DMS114 treated with DMSO at 0.1 percent for 48 hours (cell line): ENCODE measurements at regions not wholly inside any gene's neighbourhood (a gene's known extent, or its start where the extent isn't known, plus 50 kb on each side); places are given as distances from the start of the nearest gene placed in this dataset.
"Not testable (repeated sequence)": the region's sequence is repeated elsewhere in the genome, so short reads cannot be mapped to it uniquely, and the experiment has no call there.

Experiments
- DNase-seq: peaks from one replicate; lab custom pipeline; 2025; ENCODE audit not compliant: unreplicated experiment; lab: John Stamatoyannopoulos, UW

DNA sequence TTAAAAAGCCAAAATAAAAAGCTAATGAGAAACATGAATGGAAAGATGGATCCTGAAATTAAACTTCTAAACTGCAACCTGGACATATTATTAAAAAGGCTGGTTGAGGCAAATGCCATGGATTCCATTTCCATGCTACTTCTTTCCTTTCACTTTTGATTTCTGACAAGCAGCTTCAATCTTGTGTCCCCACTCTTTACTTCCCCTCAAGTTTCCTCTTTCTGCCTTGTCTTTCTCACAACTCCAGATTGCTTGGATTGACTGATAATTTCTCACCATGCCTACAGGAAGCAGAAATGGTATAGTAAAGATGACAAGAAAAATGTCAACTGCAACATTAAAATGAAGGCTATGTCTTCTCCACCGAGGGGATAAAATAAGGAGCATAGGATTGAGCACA lies 1136.7 kb downstream of the TUSC7 start:
- no peak for DNase-seq

DNA sequence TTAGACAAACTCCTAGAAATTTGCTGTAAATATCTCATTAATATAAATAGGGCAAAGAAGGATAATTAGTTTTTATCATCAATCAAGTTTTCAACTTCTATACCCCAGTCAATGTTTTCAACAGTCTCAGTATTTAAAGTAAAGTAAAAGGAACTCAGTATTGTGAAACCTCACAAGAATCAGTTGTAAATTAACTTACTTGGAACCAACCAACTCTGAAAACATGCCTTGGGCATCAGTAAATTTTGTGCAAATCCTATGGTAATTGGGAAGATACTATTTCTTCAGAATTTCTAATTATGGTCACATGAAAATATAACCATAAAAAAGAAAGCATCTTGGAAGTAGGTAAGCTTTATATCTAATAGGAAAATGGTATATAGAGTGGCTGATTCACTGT lies 1139.0 kb downstream of the TUSC7 start:
- no peak for DNase-seq

DNA sequence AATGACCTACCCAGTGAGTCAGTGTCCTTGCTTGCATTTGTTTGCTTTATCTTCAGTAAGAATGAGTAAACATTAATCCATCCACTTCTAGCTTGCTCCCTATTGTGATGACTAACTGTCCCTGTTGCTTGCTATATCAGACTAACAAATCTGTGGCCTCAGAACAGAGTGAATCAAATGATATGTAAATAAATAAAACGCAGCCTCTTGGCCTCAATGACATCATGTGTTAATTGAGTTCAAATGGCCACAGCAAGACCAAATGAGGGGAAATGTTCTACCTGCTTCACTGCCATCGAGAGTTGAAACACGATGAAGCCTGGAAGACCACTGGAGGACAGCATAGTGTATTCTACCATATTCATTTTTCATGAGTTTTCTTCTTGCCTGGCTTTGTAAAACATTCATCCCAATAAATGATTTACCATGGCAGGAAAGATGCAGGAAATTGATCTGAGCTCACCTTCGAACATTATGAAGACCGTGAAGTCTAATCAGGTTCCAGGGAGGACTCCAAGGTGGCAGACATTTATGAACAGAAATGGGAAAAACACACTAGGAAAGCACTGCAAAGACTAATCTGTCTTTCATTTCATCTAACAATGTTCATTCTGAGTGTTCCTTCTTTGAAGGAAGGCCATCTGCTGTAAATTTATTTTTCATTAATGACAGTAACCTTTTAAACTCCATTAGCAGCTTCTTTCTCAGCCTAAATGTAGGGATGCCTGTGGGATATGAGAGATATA lies 1144.5 kb downstream of the TUSC7 start:
- DNase-seq, result no peak

DNA sequence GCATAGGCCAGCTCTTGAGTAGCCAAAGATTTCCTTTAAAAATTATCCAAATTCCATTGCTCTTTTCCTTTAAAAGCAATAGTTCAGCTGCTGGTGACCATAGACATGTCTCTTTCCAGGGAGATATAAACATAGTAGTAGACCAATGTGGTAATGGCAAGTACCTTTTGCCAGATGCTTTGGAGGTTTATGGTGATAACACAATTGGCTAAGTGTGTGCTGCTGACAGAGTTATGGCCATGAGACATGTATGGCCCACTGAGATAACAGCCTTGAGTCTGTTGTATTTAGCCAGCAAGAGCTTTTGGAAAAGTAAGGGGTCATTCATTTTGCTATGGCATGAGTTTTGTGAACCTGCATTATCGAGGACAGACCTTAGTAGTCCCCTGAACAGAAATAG lies 1146.8 kb downstream of the TUSC7 start:
- DNase-seq, result no peak

DNA sequence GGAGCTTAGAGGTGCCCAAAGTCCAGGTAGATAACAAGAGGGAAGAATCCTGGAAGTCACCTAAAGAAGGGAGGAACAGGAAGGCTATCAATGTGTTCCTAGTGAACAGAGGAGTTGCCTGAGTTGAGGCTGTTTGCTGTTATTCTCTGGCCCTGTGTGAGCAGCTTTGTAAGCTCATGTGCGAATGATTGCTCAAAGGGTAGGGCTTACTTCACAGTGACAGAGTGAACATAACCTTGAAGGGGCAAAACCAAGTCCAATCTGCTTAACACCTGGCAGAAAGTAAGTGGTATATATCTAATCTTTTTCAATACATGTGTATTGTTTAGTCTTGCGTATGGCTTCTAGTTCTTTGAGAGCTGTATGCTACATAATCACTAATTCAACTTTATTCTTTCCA lies 1153.6 kb downstream of the TUSC7 start:
- no peak for DNase-seq

DNA sequence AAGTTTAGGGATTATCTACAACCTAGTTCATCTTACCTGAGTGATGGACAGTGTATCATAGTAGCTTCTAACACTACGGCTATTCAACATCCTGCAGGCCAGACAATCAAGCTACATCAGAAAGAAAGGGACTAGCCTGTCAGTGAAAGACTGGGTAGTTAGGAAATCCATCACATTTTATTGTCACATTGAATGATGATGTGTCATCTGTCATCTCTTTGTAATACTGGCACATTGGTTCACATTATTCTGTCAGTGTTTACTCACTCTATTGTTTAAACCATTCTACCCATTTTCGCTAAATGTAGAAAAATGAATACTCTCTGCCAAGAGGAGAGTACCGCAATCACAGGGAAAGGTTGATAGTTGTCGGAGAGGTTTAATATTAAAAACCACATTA lies 1155.8 kb downstream of the TUSC7 start:
- no peak for DNase-seq

DNA sequence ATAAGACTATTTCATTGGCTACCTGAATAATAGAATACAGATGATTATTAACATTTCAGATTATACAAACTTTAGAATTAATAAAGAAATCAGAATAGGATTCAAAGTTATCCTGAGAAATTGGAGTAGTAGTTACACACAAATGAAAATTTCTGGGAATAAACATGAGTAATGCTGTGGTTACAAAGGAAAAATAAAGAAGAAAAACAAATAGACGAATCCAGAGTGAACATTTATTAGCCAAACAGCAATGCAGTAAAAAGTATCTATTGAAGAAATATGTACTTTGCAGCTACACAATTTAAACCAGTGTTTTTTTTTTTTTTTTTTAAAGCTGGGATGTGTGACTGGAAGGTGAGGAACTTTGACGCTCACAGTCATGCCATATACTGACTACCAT lies 1159.2 kb downstream of the TUSC7 start:
- no peak for DNase-seq

DNA sequence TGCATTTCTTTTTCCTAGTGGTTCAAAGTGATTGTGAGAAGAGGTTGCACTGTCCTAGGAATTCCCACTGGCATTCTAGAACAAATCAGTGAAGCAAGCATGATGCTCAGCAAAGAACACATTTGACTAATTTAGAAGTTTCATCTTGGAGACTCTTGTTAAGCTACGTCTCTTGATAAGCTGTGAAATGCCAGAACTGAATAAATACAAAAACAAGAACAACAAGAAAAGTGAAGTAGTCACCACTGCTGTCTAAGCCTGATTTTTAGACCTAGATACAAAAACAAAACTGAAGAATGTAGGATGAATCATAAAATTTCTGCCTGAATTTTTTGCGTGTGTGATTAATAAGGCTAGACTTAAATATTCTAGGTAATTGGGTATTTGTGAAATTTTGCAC lies 1162.4 kb downstream of the TUSC7 start:
- no peak for DNase-seq

DNA sequence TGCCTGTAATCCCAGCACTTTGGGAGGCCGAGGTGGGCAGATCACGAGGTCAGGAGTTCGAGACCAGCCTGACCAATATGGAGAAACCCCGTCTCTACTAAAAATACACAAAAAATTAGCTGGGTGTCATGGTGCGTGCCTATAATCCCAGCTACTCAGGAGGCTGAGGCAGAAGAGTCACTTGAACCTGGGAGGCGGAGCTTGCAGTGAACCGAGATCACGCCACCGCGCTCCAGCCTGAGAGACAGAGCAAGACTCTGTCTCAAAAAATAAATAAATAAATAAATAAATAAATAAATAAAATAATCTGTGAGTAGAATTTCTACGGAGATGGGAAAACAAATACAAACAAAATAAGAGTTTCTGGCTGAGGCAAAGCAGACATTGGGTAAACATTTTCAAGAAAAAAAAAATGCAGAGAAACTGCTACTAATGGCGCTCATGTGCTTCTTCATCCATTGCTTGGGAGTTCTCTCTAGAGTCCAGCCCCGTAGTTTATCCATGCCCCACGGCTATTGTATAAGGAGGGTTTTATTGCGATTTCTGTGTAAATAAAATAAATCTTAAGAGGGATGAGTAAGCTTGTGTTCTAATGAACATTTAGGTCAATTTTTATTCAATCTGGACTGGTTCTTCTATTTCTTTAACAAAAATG lies 1161.9 kb downstream of the IGSF11 start:
- not testable (repeated sequence) for DNase-seq

DNA sequence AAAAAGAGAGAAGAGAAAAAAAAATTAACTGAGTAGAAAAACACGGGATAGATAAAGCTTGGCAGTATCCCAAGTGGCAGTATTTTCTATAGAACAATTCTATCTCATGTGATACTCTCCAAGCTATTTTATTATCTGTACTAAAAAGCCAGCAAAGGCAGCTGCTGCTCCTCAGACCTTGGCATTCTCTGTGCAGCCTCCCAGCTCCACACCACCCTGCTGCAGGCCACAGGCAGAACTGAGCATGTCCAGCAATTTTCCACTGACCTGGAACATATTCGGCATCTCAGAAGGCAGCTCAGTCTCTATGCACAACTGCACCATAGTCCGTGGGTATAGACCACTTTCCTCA lies 1161.4 kb downstream of the IGSF11 start:
- no peak for DNase-seq

DNA sequence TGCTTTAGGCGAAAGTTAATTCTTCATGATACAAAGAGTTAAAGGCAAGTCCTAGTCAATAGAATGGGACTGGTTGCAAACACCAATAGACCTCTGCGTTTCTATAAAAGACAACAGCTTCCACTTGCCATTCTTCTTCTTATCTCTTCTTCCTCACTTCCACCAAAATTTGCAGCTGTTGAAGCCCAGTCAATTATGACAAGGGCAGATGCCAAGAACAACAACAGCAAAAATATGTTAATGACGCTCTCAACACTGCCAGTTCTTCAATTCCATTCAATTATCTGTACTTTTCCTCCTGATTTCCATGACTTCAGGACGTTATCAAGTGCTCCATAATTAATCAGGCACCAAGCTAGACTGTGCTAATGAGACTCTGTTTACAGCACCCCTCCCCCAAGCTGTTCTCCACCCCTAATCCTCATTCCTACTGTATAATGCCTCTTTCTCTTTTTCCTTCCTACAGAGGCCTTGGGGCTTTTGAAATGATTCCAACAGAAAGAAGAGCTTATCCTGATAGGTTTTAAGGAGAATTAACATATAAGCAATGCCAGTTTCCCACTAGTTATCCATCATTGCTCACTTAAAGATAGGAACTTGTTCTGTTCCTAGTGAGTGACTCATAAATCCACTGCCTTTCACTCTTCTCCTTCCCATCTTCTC lies 1160.5 kb downstream of the IGSF11 start:
- DNase-seq, result no peak

DNA sequence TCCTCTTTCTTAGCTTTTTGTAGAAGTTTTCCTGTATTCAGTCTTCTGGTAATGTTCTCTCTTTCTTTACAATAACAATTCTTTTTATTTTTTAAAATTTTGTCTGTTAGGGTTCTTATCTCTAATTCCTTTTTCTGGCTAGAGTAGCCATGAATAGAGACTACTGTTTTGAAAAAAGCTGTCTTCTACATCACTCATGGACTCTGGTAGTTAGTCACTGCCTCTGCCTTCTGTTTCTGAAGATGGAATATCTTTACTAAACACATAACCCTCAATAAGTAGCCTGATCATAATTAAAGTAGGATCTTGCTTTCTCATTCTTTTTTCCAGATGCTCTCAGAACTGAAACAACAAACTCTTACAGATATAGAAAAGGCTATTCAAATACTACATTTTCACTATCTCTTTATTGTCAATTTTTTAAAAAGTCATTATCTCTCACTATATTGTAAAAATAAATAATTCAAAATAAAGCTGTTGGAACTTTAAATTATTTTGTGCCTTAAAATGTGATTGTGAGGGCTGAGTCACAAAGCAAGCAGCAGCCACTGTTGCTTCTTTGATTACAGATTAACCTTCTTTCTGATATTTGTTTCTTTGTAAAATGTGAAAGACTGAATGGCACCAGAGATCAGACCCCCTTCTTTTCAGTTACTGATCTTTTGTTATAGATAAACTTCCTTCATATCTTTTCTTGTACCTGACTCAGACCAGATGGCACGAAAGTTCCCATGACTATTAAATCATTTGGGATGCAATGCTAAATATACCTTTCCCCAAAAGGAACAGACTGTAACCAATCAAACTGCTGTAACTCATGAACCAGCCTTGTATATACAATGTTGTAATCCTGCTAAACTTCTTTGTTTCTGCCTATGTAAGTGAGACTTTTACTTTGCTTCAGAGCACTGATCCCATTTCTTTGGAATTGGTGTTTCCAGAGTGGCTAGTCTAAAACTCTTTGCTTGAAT lies 1159.5 kb downstream of the IGSF11 start:
- no peak for DNase-seq

DNA sequence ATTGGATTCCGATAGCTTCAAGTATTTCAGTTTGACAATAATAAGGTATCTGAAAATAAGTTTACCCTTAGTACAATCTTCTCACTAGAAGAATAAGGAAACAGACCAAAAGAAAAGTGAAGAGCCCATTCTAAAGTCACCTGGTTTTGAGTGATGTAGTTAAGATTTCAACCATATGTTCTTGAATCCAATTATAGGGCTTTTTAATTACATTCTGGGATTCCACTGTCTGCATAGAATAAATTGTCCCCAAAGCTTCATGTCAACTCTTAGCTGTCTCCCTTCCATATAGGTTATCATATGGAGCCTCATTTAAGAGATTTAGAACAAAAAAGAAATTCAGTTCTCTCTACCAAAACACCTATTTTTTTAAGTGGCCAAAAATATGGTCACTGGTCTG lies 1158.8 kb downstream of the IGSF11 start:
- DNase-seq, result no peak

DNA sequence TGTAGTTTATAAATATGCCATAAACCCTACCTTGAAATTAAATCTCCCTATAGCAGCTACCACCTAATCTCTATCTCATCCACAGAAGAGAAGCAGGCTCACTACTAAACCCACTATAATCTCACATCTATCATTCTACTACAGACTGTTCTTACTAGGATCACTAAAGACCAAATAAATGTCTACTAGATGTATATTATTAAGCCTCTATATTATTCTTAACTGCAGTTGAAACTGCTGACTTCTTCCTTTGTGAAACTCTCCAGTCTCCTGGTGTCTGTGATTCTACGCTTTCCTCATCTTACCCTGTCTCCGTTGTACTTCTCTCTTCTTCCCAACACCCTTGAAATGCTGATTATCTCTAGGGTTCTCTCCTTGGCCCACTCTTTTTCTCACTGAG lies 1154.0 kb downstream of the IGSF11 start:
- no peak for DNase-seq

DNA sequence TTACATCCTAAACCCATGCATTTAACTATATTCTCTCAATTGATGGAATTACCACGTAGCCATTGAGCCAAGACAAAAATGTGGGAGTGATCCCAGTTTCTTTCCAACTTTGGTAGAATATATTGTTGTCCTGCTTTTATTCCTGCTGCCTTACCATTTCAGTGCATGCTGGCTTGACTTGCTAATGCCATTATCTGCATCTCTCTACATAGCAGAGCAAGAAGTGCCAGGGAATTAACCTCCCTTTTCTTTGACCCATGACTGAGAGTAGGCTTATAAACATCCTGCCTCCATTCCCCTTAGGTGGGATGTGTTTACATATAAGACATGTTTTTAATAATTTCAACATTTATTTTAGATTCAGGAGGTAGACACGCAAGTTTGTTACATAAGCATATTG lies 1153.4 kb downstream of the IGSF11 start:
- DNase-seq, result no peak

DNA sequence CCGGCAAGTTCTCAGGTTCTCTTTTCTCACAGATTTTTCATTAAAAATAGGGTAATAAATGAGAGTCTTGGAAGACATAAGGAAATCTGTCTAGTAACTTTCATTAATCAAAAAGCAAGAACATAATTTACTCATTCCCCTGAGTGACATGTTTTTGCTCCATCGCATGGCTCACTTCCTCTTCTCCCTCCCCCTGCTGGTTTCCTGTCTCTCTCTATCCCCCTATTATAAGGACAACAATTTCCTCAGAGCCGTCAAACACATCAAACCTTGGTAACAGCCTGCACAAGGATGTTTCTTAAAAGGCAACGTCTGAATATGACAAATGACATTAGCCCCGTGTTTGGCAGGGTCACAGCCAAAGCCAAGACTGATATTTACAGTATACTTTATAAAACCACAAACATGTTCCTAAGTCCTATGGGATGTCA lies 1149.6 kb downstream of the IGSF11 start:
- DNase-seq, result no peak

DNA sequence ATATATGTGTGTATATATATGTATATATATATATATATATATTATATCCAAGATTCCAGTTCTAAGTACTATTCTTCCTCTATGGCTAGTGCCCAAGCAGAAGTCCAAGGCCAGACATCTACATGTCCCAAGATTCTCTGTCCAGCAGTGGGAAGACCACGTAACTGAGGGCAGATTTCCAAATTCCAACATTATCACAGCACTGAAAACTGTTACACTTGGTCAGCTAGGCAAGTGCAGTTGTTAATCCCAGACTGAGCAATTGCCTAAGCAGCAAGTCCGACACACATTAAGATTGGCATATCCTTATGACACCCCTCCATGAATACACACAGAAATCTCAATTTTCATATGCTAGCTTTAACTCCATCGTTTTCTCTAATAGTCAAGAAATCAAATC lies 1148.5 kb downstream of the IGSF11 start:
- DNase-seq, result no peak

DNA sequence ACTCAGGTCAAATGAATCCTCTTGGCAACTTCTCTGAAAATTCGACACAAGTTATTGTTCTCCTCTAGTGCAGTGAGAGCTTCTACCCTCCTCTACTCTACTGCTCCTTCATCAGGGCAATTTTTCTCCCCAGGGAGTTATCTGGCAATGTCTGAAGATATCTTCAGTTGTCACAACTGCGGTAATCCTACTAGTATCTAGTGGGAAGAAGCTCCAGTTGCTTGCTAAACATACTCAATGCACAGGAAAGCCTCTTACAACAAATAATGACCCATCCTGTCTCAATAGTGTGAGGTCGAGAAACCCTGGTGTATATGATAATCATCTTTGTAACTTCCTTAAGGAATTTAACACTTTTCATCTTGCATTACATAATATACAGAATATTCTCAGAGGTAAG lies 1147.6 kb downstream of the IGSF11 start:
- DNase-seq, result no peak

DNA sequence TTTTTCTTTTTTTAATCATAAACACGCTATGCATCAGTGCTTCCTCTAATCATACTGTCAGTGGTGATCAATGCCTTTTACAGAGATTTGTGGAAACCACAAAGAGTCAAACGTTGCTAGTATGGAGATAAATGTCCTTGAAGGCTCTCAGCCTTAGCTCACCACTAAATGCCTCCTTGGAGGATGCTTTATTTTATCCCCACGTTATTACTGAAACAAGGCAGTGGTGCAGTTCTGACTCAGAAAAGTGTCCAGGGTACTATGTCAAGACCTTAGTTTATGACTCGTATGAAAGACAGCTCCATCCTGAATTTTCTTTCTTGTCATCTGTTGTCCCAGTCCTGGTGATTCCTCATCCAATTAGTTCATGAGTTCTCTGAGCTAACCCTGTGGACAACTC lies 1146.7 kb downstream of the IGSF11 start:
- no peak for DNase-seq

DNA sequence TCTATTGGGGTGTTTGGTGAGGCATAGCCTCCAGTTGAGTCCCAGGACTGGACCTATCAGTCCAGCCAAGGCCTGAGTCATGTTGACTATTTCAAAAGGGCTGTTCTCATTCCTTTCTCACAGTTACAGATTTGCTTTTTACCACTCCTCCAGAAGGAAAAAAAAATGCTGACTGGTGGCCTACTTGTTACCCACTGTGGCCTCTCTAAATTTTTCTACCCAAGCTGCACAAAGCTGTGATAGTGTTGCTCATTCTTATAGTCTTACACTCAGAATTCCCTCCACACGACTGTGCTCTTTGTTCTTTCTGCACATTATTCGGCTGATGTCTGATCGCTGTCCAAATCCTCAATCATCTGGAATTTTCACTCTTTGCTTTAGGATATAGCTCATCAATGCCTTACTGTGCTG lies 1142.2 kb downstream of the IGSF11 start:
- no peak for DNase-seq

DNA sequence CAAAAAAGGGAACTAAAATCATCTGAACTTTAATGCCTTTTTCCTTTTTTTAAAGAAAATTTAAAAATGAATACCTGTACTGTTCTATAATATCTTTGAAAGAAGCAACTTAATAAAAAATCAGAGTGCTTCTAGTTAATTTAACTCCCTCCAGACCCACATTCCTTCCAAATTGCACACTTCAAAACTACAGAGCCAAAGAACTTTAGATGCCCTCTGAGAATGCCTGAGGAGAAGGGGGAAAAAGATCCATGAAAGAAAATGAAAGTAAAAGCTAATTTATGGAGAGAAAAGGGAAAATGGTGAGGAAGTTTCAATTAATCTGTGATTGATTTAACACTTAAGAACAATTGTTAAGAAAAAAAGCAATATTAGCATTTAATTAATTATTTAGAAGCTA lies 1141.6 kb downstream of the IGSF11 start:
- DNase-seq, result no peak
